ENCODE measurements at regions not wholly inside any gene's neighbourhood (a gene's known extent, or its start where the extent isn't known, plus 50 kb on each side); places are given as distances from the start of the nearest gene placed in this dataset.
"Not testable (repeated sequence)": the region's sequence is repeated elsewhere in the genome, so short reads cannot be mapped to it uniquely, and the experiment has no call there.

DNA sequence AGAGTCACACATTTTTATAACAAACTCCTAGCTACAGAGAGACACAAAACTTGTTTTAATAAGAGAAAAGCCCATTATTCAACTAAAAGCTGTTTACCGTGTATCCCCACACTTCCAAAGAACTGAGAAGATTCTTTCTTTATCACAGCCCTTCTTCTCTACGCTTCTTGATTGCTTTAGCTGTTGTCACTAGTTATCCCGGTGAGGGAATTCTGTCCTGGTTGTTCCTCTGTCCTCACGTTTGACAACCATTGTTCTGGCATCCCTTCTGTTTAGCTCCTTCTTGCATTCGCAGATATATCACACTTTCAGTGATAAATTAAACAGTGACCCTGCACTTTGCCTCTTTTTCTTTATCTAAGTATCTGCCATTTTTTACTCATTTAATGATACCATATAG, 1035.1 kb upstream of the PCDH20 start:
- DNase-seq: no peak

DNA sequence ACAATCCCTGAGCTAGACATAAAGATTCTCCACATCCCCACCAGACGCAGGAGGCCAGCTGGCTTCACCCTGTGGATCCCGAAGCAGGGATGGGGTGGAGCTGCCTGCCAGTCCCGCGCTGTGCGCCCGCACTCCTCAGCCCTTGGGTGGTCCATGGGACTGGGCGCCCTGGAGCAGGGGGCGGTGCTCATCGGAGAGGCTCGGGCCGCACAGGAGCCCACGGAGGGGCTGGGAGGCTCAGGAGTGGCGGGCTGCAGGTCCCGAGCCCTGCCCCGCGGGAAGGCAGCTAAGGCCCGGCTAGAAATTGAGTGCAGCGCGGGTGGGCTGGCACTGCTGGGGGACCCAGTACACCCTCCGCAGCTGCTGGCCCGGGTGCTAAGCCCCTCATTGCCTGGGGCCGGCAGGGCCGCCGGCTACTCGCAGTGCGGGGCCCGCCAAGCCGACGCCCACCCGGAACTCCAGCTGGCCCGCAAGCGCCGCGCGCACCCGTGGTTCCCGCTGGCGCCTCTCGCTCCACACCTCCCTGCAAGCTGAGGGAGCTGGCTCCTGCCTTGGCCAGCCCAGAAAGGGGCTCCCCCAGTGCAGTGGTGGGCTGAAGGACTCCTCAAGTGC, 1032.2 kb upstream of the PCDH20 start:
- DNase-seq: not testable (repeated sequence)

DNA sequence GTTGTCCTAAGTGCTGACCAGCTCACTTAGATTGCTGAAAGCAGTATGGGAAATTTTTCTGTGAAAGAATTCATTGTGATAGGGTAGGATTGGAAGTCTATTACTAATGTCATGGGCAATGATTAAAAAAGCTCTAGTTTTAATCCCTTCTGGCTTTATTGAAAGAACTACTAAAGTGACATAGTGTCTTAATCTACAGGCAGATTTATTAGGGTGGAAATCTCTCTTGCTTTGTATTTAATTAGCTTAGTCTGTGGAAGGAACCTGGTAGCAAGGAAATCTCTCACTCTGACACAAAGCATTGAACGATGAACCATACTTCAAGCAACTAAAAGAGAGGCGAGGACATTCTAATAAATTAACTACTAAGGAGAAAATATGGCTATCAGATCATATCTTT, 1029.2 kb upstream of the PCDH20 start:
- no peak for DNase-seq

DNA sequence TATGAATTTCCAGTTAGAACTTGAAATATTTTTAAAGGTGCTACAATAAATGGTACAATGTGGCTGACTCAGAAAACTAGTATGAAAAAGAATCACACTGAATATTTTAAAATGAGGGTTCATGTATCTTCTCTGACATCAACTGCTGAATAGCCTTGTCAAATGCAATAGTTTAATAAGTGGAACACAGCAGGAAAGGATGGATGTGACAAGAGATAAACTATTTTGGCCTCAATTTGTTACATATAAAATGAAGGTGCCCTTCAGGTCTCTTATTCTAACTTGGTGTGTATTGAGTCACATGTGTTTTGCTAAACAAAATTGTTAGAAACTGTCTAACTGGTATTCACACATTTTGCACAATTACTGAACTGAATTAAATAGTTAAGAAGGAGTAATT, 1018.4 kb upstream of the PCDH20 start:
- DNase-seq: no peak

DNA sequence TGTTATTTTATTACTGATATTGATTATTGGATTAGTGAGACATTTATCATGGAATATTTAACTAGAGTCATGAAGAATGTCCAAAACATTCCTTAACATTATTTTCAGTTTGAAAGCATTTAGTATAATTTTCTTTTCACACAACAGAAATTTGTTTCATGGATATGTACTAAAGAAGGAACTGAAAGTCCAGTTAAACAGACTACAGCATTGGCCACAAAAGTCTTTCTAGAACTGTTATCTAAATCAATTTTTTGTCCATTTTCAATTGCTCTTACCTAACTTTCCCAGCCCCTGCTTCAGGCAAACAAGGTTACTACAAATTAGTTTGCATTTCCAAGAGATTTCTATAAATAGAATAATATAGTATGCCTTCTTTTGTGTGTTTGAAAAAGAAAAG, 1018.0 kb upstream of the PCDH20 start:
- no peak for DNase-seq

DNA sequence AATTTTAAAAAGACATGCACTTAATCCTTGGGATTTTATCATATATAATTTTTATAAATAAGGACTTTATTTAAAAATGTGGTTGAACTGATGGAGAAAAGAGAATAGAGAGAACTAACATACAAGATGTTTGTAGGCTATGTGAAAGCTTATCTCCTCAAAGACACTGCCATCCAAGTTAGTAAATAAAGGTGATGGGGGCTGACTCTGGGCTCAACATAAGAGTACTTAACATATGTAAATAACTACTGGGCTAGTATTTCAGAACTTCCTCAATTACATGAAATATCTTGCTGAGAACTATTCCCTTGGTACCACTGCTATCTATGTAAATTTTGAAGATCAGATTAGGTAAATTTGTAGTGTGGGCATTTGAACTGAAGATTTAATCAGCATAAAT, 1017.3 kb upstream of the PCDH20 start:
- no peak for DNase-seq

DNA sequence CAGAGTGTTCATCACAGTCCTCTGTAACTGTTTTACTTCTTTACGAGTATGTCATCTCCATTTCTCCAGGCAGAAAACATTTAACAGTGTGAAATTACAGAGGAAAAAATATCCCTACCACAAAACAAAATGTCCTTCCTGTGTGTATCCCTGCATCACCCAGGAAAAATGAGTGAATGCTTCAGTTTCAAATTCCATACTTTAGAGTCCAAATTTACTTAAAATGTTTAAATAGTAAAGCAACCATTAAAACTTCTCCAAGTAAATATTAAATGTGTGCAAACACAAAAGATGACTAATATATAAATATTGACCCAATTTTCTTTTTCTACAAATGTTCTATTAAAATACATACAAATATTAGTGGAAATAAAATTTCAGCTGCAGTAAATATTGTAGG, 1016.6 kb upstream of the PCDH20 start:
- DNase-seq: no peak

DNA sequence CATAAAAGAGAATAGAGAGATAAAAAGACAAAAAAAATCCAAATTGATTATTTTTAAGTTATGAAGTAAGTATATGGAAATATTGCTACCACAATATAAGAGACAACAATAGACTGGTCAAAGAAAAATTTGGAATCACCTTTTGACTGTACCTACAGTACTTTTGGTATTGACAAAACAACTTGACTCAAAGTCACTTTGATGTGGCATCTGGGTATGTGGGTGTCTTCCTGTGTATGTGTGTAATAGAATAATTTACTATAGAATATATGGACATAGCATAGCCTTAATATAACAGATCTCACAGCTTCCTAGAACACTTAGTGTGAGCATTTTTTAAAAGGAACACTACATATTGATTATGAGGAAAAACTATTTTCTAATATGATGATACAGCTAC, 1016.2 kb upstream of the PCDH20 start:
- DNase-seq: no peak

DNA sequence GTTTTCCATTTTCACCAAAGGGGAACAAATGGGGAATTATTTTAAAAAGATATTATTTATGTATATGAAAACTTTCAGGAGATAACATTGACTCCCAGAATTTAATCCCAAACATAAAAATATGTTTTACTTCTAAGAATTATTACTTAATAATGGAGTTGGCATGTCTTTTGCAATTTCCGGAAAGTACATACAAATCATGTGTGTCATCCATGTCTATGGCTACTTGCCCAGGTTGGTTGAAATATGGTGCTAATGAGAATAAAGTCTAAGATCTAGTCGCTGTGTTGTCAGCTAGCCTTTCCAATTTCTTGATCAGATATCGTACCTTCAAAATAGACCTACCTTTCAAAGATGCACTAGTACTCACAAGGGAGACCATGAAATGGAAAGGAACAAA, 1003.2 kb upstream of the PCDH20 start:
- DNase-seq: no peak

DNA sequence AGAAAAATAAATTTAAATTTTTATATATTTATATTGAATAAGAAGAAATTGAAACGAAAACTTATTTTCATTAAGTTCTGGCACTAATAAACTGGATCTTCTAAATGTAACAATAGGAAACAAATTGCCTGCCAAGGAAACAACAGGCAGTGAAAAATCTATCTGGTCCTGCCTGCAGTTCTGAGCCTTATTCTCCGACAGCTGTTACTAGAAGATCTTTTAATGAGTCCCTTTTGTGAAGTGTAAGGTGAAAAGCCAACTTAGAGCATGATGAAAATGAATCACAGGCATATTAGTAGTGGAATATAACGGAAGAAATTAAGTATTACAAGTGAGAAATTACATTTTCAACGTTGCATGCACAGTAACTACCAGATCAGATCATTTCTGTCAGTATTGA, 1002.7 kb upstream of the PCDH20 start:
- no peak for DNase-seq

DNA sequence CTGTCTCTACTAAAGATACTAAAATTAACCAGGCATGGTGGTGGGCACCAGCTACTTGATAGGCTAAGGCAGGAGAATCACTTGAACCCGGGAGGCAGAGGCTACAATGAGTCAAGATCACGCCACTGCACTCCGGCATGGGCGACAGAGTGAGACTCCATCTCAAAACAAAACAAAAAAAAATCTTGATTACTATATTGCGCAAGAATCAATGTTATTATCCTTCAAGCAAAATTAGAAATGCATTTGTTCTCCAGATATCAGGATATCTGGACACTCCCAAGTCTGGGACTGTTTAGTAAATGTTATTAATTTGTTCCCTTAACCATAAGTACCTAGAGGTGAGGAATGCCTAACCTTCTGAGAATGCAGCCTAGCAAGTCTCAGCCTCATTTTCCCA, 992.2 kb upstream of the PCDH20 start:
- DNase-seq: no peak

DNA sequence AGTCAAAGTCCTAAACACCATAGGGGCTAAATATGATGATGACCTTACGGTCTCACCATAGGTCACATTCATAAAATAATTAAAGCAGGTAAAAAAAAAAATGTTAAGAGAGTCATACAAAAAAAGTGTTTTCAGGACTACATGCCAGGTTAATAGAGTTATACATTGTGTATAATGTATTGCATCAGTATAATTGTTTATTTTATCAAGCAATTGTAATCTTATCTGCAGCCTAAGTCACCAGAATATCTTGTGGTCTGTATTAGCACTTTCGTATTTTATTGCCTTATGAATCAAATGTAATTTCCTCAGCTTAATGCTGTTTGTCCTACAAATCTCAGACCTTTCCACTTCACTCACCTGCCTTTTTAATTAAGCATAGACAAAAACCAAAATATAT, 972.9 kb upstream of the PCDH20 start:
- DNase-seq: no peak

DNA sequence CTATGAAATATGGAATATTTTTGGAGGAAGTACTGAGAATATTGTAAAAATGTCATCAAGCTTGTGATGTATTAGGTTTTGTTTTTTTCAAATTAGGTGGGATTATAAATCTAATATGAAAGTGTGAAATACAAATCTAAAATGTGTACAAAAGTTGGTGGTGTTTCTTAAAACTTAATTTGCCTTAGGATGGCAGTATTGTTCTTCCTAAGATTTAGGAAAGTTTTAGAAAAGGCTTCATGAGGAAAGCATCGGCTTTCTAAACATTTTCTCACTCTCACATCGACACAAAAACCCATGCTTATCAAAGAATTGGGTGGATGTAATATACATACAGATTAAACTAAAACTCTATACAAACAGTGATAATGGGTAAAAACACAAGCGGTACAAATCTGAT, 972.0 kb upstream of the PCDH20 start:
- no peak for DNase-seq

DNA sequence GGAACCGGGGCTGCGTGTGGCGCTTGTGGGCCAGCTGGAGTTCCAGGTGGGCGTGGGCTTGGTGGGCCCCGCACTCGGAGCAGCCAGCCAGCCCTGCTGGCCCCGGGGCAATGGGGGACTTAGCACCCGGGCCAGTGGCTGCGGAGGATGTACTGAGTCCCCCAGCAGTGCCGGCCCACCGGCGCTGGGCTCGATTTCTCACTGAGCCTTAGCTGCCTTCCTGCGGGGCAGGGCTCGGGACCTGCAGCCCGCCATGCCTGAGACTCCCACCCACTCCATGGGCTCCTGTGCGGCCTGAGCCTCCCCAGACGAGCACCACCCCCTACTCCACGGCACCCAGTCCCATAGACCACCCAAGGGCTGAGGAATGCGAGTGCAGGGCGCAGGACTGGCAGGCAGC, 963.6 kb upstream of the PCDH20 start:
- not testable (repeated sequence) for DNase-seq

DNA sequence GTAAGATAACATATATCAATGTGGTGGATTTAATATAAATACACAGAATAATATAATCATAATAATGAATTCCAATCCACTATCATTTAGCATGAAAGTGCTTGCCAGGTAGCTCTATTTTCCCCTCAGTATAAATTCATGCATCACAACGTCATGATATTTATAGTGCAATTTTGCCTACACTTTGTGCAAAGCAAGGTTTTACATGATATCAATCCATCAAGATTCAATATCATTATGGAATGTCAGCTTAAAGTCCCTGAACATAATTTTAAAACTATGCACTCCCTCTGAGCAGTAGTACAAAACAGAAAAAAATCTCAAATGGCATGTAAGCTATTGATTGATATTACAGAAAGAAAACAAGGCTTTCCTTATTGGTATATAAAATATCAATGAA, 962.2 kb upstream of the PCDH20 start:
- no peak for DNase-seq

DNA sequence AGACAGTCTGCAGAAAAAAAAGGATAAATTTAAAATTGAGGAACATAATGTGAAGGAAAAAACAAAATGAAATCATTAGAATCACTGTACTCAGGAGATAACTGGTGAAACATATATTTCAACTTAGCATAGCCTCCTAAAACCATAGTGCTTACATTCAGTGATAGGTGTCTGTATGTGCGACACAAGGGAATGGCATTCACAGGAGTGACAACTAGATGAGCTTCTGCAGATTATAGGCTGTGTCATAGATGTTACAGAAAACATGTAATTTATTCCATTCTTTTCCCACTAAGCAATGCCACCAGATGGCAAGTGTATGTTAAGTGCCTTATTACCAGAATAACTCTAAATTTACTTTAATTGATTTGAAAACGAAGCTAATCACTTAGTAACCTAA, 960.0 kb upstream of the PCDH20 start:
- no peak for DNase-seq

DNA sequence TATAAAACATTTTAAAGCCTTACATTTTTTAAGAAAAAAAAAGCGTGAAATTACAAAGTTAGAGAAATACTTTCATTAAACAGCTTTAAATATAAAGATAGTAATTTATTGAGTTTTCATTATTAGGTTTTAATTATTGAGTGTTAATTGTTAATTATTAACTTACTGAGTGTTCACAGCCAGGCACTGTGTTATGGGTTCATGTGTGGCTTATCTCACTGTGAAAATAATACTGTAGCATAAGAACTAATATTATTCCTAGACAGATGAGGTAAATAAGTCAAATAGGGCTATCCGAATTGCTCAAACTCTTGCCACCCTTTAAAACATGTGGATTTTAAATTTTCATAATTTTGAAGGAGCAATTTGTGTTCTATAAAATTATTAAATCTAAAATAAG, 956.1 kb upstream of the PCDH20 start:
- DNase-seq: no peak

DNA sequence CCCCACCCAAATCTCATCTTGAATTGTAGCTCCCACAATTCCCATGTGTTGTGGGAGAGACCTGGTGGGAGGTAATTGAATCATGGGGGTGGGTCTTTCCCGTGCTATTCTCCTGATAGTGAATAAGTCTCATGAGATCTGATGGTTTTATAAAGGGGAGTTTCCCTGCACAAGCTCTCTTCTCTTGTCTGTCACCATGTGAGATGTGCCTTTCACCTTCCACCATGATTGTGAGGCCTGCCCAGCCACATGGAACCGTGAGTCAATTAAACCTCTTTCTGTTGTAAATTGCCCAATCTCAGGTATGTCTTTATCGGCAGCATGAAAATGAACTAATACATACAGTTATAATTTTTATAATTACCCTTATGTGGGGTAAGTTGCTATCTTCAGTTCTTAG, 952.3 kb upstream of the PCDH20 start:
- DNase-seq: not testable (repeated sequence)

DNA sequence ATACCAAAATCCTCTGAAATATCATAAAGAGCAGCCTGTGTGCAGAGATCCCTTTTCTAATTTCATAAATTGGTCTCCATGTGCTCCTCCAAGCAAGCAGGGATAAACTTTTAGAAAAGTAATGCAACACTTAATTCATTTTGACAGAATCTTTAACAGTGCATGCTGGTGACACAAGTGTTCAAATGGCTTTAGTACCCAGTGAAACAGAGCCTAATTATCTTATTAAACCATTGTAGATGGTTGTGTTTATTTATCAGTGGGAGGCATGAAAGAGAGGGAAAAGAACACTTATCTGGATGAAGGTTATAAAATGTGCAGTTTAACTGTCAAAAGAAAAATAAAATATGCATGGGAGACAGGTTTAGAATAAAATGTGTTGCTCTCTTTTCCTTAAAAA, 945.0 kb upstream of the PCDH20 start:
- no peak for DNase-seq

DNA sequence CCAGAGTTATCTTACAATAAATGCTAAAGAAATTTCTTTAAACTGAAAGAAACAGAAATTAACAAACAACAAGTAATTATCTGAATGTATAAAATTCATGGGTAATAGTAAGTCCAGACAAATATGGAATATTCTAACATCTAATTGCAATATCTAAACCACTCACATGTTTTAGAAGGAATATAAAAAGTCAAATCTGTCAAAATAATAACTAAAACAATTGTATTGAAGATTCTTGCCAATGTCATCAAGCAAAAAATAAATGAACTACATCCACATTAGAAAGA, 942.9 kb upstream of the PCDH20 start:
- no peak for DNase-seq

DNA sequence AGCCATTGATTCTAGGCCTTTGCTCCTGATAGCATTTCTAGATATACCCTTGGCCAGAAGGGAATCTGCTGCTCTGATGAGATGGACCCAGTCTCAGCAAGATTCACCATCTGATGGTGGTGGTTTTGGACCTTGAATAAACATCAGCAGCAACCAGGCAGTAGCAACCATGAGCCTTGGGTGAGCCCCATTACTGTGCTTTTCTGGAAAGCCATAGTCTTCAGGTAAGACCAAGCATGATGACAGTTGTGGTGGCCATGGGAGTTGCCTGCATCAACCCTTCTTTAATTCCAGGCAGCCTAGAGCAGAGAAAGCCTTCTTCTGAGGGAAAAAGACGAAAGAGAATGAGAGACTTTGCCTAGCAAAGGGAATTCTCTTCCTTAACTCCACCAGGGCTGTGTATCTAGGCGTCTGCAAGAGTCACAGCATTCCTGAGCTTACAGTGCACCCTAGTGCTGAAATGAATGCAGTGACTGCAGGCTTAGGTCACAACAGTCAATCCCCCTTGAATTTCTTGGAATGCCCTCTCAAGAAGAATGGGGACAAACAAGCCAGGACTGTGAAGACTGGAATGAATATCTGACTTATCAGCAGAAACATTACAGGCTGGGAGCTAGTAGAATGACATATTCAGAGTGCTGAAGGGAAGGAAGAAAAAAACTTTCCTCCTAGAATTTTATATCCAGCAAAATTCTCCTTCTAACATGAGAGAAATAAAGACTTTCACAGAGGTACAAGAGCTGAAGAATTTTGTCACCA, 942.4 kb upstream of the PCDH20 start:
- no peak for DNase-seq

DNA sequence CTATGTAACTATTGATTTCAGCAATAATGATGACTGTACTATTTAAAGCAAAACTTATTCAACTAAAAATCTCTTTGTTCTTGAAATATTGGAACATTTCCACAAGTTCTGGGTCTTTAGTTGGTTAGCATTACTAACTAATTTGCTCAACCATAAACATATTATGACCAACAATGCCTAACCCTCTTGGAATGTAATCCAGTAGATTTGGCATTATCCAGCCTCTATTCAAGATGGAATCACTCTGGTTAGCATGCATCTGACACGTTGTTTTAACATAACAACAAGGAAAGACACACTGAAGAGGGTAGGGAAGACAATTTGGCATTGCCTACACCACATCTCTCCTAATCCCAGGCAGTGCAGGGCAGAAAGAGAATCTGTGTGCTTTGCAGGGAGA, 941.3 kb upstream of the PCDH20 start:
- DNase-seq: no peak

DNA sequence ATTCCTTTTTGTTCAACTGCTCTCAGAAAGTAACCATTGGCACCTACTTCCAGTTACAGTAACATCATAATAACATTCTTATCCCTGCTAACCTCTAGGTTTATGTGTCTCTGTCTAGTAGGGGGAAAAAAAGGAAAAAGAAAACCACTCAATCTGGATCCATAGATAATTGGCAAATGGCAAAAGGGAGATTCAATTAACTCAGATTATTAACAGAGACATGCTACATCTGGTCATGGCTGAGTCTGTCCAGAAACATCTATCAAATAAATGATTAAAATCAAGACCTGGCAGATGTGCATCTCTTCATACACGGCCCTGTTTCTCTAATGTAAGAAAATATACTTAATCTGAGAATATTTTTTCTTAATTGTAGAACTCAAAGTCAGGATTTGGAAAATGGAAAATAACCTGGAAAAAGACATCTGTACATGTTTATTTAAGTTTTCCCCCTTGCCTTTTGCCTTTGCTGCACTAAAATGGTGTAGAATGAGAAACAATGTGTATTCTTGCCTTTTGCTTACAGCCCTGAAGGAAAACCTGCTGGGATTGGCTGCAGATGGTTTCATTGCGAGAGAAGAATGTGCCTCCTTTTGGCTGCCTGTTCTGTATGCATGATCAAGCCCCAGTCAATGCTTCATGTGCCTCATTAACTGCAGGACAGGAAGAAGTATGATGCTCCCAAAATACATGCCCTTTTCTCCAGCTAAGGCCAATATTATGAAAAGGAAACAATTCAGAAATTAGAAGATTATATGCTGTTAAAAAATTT, 921.6 kb upstream of the PCDH20 start:
- no peak for DNase-seq

DNA sequence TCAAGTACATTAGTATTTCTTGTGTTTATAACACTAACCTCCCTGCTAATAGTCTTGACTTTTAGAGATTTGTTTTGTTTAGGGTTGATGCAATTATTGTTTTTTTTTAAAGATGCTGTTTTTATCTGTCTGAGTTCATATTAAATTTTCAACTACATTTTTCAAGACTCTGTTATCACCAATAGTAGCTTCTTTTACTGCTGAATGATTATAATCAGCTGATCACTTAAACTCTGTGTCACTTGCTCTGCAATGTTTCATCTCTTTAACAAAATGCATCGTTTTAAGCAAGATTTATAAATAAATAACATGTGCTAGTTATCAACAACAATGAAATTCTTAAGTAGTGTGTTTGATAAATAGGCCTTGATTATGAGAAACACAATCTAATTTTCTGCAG, 920.9 kb upstream of the PCDH20 start:
- no peak for DNase-seq

Measured in right kidney (tissue), 1 donor.